Ovary (tissue), 7 donors: ENCODE measurements at regions not wholly inside any gene's neighbourhood (a gene's known extent, or its start where the extent isn't known, plus 50 kb on each side); places are given as distances from the start of the nearest gene placed in this dataset.
A peak's percentile ranks its signal among the peaks of the same experiment; 100 is the strongest.

Source experiments
- DNase-seq, 5 donors: peaks; one replicate each; pipeline ENCODE4 v3.0.0-alpha.2; 2019 to 2020
- H3K27ac ChIP-seq, 2 donors: fragments of 200-600 bp; one replicate each; pipeline versions ENCODE4 v1.5.1 to v1.8.0; 2019 to 2022
- H3K27me3 ChIP-seq: fragments of 200-600 bp; one replicate; pipeline ENCODE4 v1.8.0; 2022
- H3K36me3 ChIP-seq: fragments of 200-600 bp; sonication (generic); one replicate; pipeline ENCODE4 v1.5.1; 2019
- H3K4me1 ChIP-seq: one replicate; pipeline ENCODE4 v1.8.1; 2013; ENCODE audit warnings: mild to moderate bottlenecking, moderate library complexity; ENCODE audit not compliant: insufficient read depth
- H3K4me3 ChIP-seq: fragments of 200-600 bp; sonication (generic); one replicate; pipeline ENCODE4 v1.5.1; 2017
- H3K9me3 ChIP-seq, 2 donors: fragments of 200-600 bp in 1 of 2; sonication (generic) in 1 of 2; one replicate each; pipeline versions ENCODE4 v1.5.1 to v1.8.1; 2013 to 2019; ENCODE audit warnings: mild to moderate bottlenecking in 1 of 2, moderate library complexity in 1 of 2
- CTCF ChIP-seq, 3 donors: fragments of 450-650 bp in 2 of 3; fragments of 200-600 bp in 1 of 3; IDR thresholded peaks; one replicate each; pipeline versions ENCODE4 v1.5.1 to v1.8.0; 2016 to 2022; ENCODE audit warnings: antibody characterized with exemption in 3 of 3, mild to moderate bottlenecking in 1 of 3
- EP300 ChIP-seq: sonication (generic); formaldehyde crosslinking; IDR thresholded peaks from one replicate; pipeline ENCODE4 v1.6.1; 2017; ENCODE audit warnings: antibody characterized with exemption
- POLR2A ChIP-seq: fragments of 450-650 bp; IDR thresholded peaks from one replicate; pipeline ENCODE4 v1.6.1; 2017; ENCODE audit warnings: antibody characterized with exemption, mild to moderate bottlenecking, moderate library complexity
- WGBS, 3 donors: extraction: QIAGEN DNeasy Blood & Tissue Kit in 1 of 3; methylation state at CpG; one replicate each; pipeline versions ENCODE4 v1.1.5 to v1.1.7; 2013 to 2017; 5-methylcytosine and 5-hydroxymethylcytosine counted together
- intact Hi-C, 4 donors: fragments of 100-400 bp; cut with DNase I; formaldehyde crosslinking; loops; one replicate each; pipeline versions ENCODE4 v1.11.0 to v1.15.1; 2022 to 2023
- donor health status: DM: no; HTN: no; CAD: no; lungs with moderate emphysema.
- donor health status: DM: no; HTN: no; CAD: no.
- donor health status: Bipolar disorder and iron deficiency.
- donor health status: DM: no; HTN: no; CAD: no.
- donor health status: DM: yes; HTN: yes; CAD: no.

- peaks cover 5% of the 10 kb centered on the region for H3K4me1 ChIP-seq
- intact Hi-C loops: no loop called here
- TF ChIP-seq POLR2A: no peak
- no peak for TF ChIP-seq EP300
- no peak for TF ChIP-seq CTCF (IDR thresholded peaks at IDR 0.05)
- DNase-seq: peak in 1 of 5 donors; percentile 19
- no peaks in the 10 kb centered on the region for H3K36me3 ChIP-seq
- WGBS, 3 donors: 53 to 59% (median 54%) methylated on average over 16 of the region's 16 CpGs
- no peak overlapping the region for H3K27ac ChIP-seq
- H3K9me3 ChIP-seq: no peaks in the 10 kb centered on the region
- no peak overlapping the region for H3K4me3 ChIP-seq
- peaks cover 3% of the 10 kb centered on the region for H3K27me3 ChIP-seq
Measured at GRCh38 chr6:22447249-22448196, 121.8 kb upstream of the HDGFL1 start.

GRCh38 chr6:22448291-22448711 is 121.1 kb upstream of the HDGFL1 start:
- DNase-seq: no peak
- no peaks in the 10 kb centered on the region for H3K36me3 ChIP-seq
- TF ChIP-seq CTCF (IDR thresholded peaks at IDR 0.05) (no peak), POLR2A (no peak), EP300 (no peak)
- peaks cover 3% of the 10 kb centered on the region for H3K27me3 ChIP-seq
- no peak overlapping the region for H3K4me3 ChIP-seq
- peaks cover 5% of the 10 kb centered on the region for H3K4me1 ChIP-seq
- 51 to 65% (median 52%) methylated on average over 6 of the region's 6 CpGs for WGBS, 3 donors
- H3K27ac ChIP-seq: no peak overlapping the region
- intact Hi-C loops: no loop called here
- no peaks in the 10 kb centered on the region for H3K9me3 ChIP-seq

- H3K4me3 ChIP-seq: no peak overlapping the region
- no peak overlapping the region for H3K27ac ChIP-seq
- no peak for TF ChIP-seq EP300
- TF ChIP-seq POLR2A: no peak
- no peak for TF ChIP-seq CTCF (IDR thresholded peaks at IDR 0.05)
- H3K4me1 ChIP-seq: peaks cover 5% of the 10 kb centered on the region
- H3K9me3 ChIP-seq: no peaks in the 10 kb centered on the region
- peaks cover 3% of the 10 kb centered on the region for H3K27me3 ChIP-seq
- DNase-seq: no peak
- intact Hi-C loops: no loop called here
- 70 to 86% (median 81%) methylated on average over 7 of the region's 7 CpGs for WGBS, 3 donors
- H3K36me3 ChIP-seq: no peaks in the 10 kb centered on the region
Measured at GRCh38 chr6:22451962-22452361, 117.4 kb upstream of the HDGFL1 start.

- no peak for DNase-seq
- intact Hi-C loops: no loop called here
- H3K27me3 ChIP-seq: no peaks in the 10 kb centered on the region
- TF ChIP-seq CTCF (IDR thresholded peaks at IDR 0.05): no peak
- TF ChIP-seq POLR2A: no peak
- no peak for TF ChIP-seq EP300
- H3K4me3 ChIP-seq: no peak overlapping the region
- H3K4me1 ChIP-seq: no peaks in the 10 kb centered on the region
- no peaks in the 10 kb centered on the region for H3K9me3 ChIP-seq
- 92 to 98% (median 92%) methylated on average over 1 of the region's 1 CpG for WGBS, 3 donors
- H3K27ac ChIP-seq: no peak overlapping the region
- no peaks in the 10 kb centered on the region for H3K36me3 ChIP-seq
Measured at GRCh38 chr6:22455378-22455777, 114.0 kb upstream of the HDGFL1 start.
